ENCODE measurements at regions not wholly inside any gene's neighbourhood (a gene's known extent, or its start where the extent isn't known, plus 50 kb on each side); places are given as distances from the start of the nearest gene placed in this dataset.

GRCh38 chr5:101689306-101689705 is 606.8 kb downstream of the SLCO4C1 start:
- H3K9me3 ChIP-seq, result no peaks in the 10 kb centered on the region
- no peaks in the 10 kb centered on the region for H3K4me1 ChIP-seq
- DNase-seq (no peak), ATAC-seq (no peak), FAIRE-seq (no peak)
- H3K27ac ChIP-seq, result no peak overlapping the region
- intact Hi-C loops (cut with DNase I), result no loop called here
- H3K36me3 ChIP-seq, result no peaks in the 10 kb centered on the region
- TF ChIP-seq CTCF (IDR thresholded peaks at IDR 0.05), result no peak
- H3K4me3 ChIP-seq, result no peak overlapping the region
- peaks cover 0 to 6% (median 0%) of the 10 kb centered on the region in 4 donors for H3K27me3 ChIP-seq

GRCh38 chr5:101688156-101688555 is 607.9 kb downstream of the SLCO4C1 start:
- intact Hi-C loops (cut with DNase I), result no loop called here
- H3K27me3 ChIP-seq, result peaks cover 0 to 6% (median 0%) of the 10 kb centered on the region in 4 donors
- no peak for TF ChIP-seq CTCF (IDR thresholded peaks at IDR 0.05)
- FAIRE-seq (no peak), ATAC-seq (no peak), DNase-seq (no peak)
- no peaks in the 10 kb centered on the region for H3K36me3 ChIP-seq
- no peak overlapping the region for H3K4me3 ChIP-seq
- H3K9me3 ChIP-seq, result no peaks in the 10 kb centered on the region
- no peak overlapping the region for H3K27ac ChIP-seq
- no peaks in the 10 kb centered on the region for H3K4me1 ChIP-seq

- Histone ChIP-seq H3K27me3 (peaks cover 0 to 6% (median 0%) of the 10 kb centered on the region in 4 donors), H3K4me1 (no peaks in the 10 kb centered on the region), H3K4me3 (no peak overlapping the region), H3K36me3 (no peaks in the 10 kb centered on the region), H3K27ac (no peak overlapping the region), H3K9me3 (no peaks in the 10 kb centered on the region)
- FAIRE-seq (no peak), ATAC-seq (no peak), DNase-seq (no peak)
- no peak for TF ChIP-seq CTCF (IDR thresholded peaks at IDR 0.05)
- intact Hi-C loops (cut with DNase I), result no loop called here
Observed at GRCh38 chr5:101687349-101687985, 608.6 kb downstream of the SLCO4C1 start.

- no peak overlapping the region for H3K4me3 ChIP-seq
- WGBS, 2 donors, result 60 to 61% methylated on average over 3 of the region's 3 CpGs
- DNase-seq (no peak), ATAC-seq (no peak), FAIRE-seq (no peak)
- H3K9me3 ChIP-seq, result no peaks in the 10 kb centered on the region
- no peaks in the 10 kb centered on the region for H3K36me3 ChIP-seq
- intact Hi-C loops (cut with DNase I), result no loop called here
- H3K27ac ChIP-seq, result no peak overlapping the region
- TF ChIP-seq CTCF (IDR thresholded peaks at IDR 0.05), result no peak
- no peaks in the 10 kb centered on the region for H3K4me1 ChIP-seq
- H3K27me3 ChIP-seq, result peaks cover 0 to 6% (median 0%) of the 10 kb centered on the region in 4 donors
Observed at GRCh38 chr5:101686536-101687157, 609.4 kb downstream of the SLCO4C1 start.

- Histone ChIP-seq H3K27ac (no peak overlapping the region), H3K27me3 (no peaks in the 10 kb centered on the region), H3K4me1 (no peaks in the 10 kb centered on the region), H3K4me3 (no peak overlapping the region), H3K9me3 (no peaks in the 10 kb centered on the region), H3K36me3 (no peaks in the 10 kb centered on the region)
- intact Hi-C loops (cut with DNase I), result no loop called here
- TF ChIP-seq CTCF (IDR thresholded peaks at IDR 0.05), result no peak
- WGBS, 2 donors, result 53 to 63% methylated on average over 2 of the region's 2 CpGs
- ATAC-seq, result peak in 1 of 4 donors; percentile 49
- FAIRE-seq, result no peak
- no peak for DNase-seq
Observed at GRCh38 chr5:101679816-101680215, 616.3 kb downstream of the SLCO4C1 start.
